Natural killer cell (primary cell): ENCODE measurements at regions not wholly inside any gene's neighbourhood (a gene's known extent, or its start where the extent isn't known, plus 50 kb on each side); places are given as distances from the start of the nearest gene placed in this dataset.
A peak's percentile ranks its signal among the peaks of the same experiment; 100 is the strongest.

Experiments
- ATAC-seq, 3 donors: fragments of 150-1000 bp in 2 of 3; fragments of 200-7000 bp in 1 of 3; cut with Tn5 transposase; 1 replicate in 1 of 3; 2 replicates in 2 of 3; pipeline ENCODE4 v1.10.0; 2021; ENCODE audit warnings: mild to moderate bottlenecking in 2 of 3, moderate library complexity in 2 of 3
- DNase-seq, 2 donors: peaks; one replicate each; pipeline versions ENCODE4 v3.0.0 to v3.0.0-alpha.2; 2013 to 2021; ENCODE audit warnings: mixed read lengths in 1 of 2
- H3K27ac ChIP-seq: one replicate; pipeline ENCODE4 v1.5.1; 2013; ENCODE audit warnings: mild to moderate bottlenecking, low read length
- H3K27me3 ChIP-seq: one replicate; pipeline ENCODE4 v1.6.1; 2013; ENCODE audit warnings: low read length; ENCODE audit not compliant: control insufficient read depth, insufficient read depth
- H3K36me3 ChIP-seq: one replicate; pipeline ENCODE4 v1.6.1; 2013; ENCODE audit warnings: low read length; ENCODE audit not compliant: control insufficient read depth, insufficient read depth
- H3K4me1 ChIP-seq: one replicate; pipeline ENCODE4 v1.6.1; 2013; ENCODE audit warnings: low read length; ENCODE audit not compliant: control insufficient read depth, insufficient read depth
- H3K4me3 ChIP-seq: one replicate; pipeline ENCODE4 v1.5.1; 2013; ENCODE audit warnings: low read length
- H3K9me3 ChIP-seq: one replicate; pipeline ENCODE4 v1.6.1; 2013; ENCODE audit warnings: low read length; ENCODE audit not compliant: control insufficient read depth, insufficient read depth
- H3K27ac Mint-ChIP-seq, 2 donors: one replicate each; pipeline ENCODE4 v1.8.0; 2022; ENCODE audit warnings: mild to moderate bottlenecking in 2 of 2, mixed read lengths in 2 of 2, moderate library complexity in 1 of 2
- H3K27me3 Mint-ChIP-seq, 2 donors: one replicate each; pipeline ENCODE4 v1.8.0; 2022; ENCODE audit warnings: low read depth in 2 of 2, mixed read lengths in 2 of 2
- H3K36me3 Mint-ChIP-seq: one replicate; pipeline ENCODE4 v1.8.0; 2022; ENCODE audit warnings: mixed read lengths
- H3K4me1 Mint-ChIP-seq, 2 donors: one replicate each; pipeline ENCODE4 v1.8.0; 2022; ENCODE audit warnings: mixed read lengths in 2 of 2
- H3K4me3 Mint-ChIP-seq: one replicate; pipeline ENCODE4 v1.8.0; 2022; ENCODE audit warnings: mild to moderate bottlenecking, moderate library complexity, mixed read lengths
- H3K9me3 Mint-ChIP-seq, 2 donors: one replicate each; pipeline ENCODE4 v1.8.0; 2022; ENCODE audit warnings: mixed read lengths in 2 of 2
- CTCF ChIP-seq: fragments of 200-600 bp; IDR thresholded peaks from one replicate; pipeline ENCODE4 v1.8.0; 2022; ENCODE audit warnings: antibody characterized with exemption
- WGBS: methylation state at CpG from one replicate; pipeline ENCODE4 v1.1.7; 2013; ENCODE audit warnings: missing lambda C conversion rate; ENCODE audit not compliant: insufficient coverage; 5-methylcytosine and 5-hydroxymethylcytosine counted together
- intact Hi-C: fragments of 100-400 bp; cut with micrococcal nuclease; formaldehyde crosslinking; loops from one replicate; pipeline ENCODE4 v1.14.2; 2022

GRCh38 chr20:51318058-51318949 is 224.2 kb downstream of the NFATC2 start:
- Histone ChIP-seq H3K27ac (no peak overlapping the region), H3K4me1 (no peaks in the 10 kb centered on the region), H3K27me3 (no peaks in the 10 kb centered on the region), H3K4me3 (no peak overlapping the region), H3K36me3 (no peaks in the 10 kb centered on the region), H3K9me3 (no peaks in the 10 kb centered on the region)
- Mint-ChIP-seq H3K4me1 (no peaks in the 10 kb centered on the region), H3K36me3 (no peaks in the 10 kb centered on the region), H3K9me3 (no peaks in the 10 kb centered on the region), H3K27ac (no peak overlapping the region), H3K4me3 (no peak overlapping the region), H3K27me3 (peaks cover 2 to 7% of the 10 kb centered on the region in 2 donors)
- 64% methylated on average over 27 of the region's 27 CpGs for WGBS
- TF ChIP-seq CTCF, result peak; percentile 60
- ATAC-seq (peak; percentile 43 to 56 (median 55)), DNase-seq (peak; percentile 40 to 60)
- intact Hi-C loops, result no loop called here

GRCh38 chr20:51315390-51315789 is 227.1 kb downstream of the NFATC2 start:
- Histone ChIP-seq H3K9me3 (no peaks in the 10 kb centered on the region), H3K4me3 (no peak overlapping the region), H3K36me3 (no peaks in the 10 kb centered on the region), H3K4me1 (no peaks in the 10 kb centered on the region), H3K27me3 (no peaks in the 10 kb centered on the region), H3K27ac (no peak overlapping the region)
- H3K27me3 Mint-ChIP-seq, result peaks cover 8 to 18% of the 10 kb centered on the region in 2 donors
- no peak for TF ChIP-seq CTCF
- no peaks in the 10 kb centered on the region for H3K36me3 Mint-ChIP-seq
- H3K9me3 Mint-ChIP-seq, result no peaks in the 10 kb centered on the region
- ATAC-seq (no peak), DNase-seq (no peak)
- no peak overlapping the region for H3K4me3 Mint-ChIP-seq
- no peak overlapping the region for H3K27ac Mint-ChIP-seq
- H3K4me1 Mint-ChIP-seq, result no peaks in the 10 kb centered on the region
- intact Hi-C loops, result no loop called here

GRCh38 chr20:51313358-51313827 is 229.1 kb downstream of the NFATC2 start:
- no peak overlapping the region for H3K4me3 Mint-ChIP-seq
- H3K9me3 Mint-ChIP-seq, result no peaks in the 10 kb centered on the region
- ATAC-seq (no peak), DNase-seq (no peak)
- Histone ChIP-seq H3K36me3 (no peaks in the 10 kb centered on the region), H3K4me1 (no peaks in the 10 kb centered on the region), H3K9me3 (no peaks in the 10 kb centered on the region), H3K27me3 (no peaks in the 10 kb centered on the region), H3K4me3 (no peak overlapping the region), H3K27ac (no peak overlapping the region)
- intact Hi-C loops, result no loop called here
- no peaks in the 10 kb centered on the region for H3K4me1 Mint-ChIP-seq
- peaks cover 12 to 32% of the 10 kb centered on the region in 2 donors for H3K27me3 Mint-ChIP-seq
- 83% methylated on average over 5 of the region's 5 CpGs for WGBS
- no peaks in the 10 kb centered on the region for H3K36me3 Mint-ChIP-seq
- no peak overlapping the region for H3K27ac Mint-ChIP-seq
- TF ChIP-seq CTCF, result no peak

GRCh38 chr20:51312480-51312783 is 230.1 kb downstream of the NFATC2 start:
- H3K27ac ChIP-seq, result no peak overlapping the region
- Mint-ChIP-seq H3K4me1 (no peaks in the 10 kb centered on the region), H3K9me3 (no peaks in the 10 kb centered on the region), H3K27ac (no peak overlapping the region), H3K27me3 (peaks cover 13 to 32% of the 10 kb centered on the region in 2 donors), H3K36me3 (no peaks in the 10 kb centered on the region), H3K4me3 (no peak overlapping the region)
- DNase-seq (no peak), ATAC-seq (no peak)
- no peaks in the 10 kb centered on the region for H3K9me3 ChIP-seq
- no peaks in the 10 kb centered on the region for H3K27me3 ChIP-seq
- no peaks in the 10 kb centered on the region for H3K4me1 ChIP-seq
- H3K36me3 ChIP-seq, result no peaks in the 10 kb centered on the region
- TF ChIP-seq CTCF, result no peak
- H3K4me3 ChIP-seq, result no peak overlapping the region
- 75% methylated on average over 3 of the region's 3 CpGs for WGBS
- intact Hi-C loops, result no loop called here
